ENCODE measurements at regions not wholly inside any gene's neighbourhood (a gene's known extent, or its start where the extent isn't known, plus 50 kb on each side); places are given as distances from the start of the nearest gene placed in this dataset.
"Not testable (repeated sequence)": the region's sequence is repeated elsewhere in the genome, so short reads cannot be mapped to it uniquely, and the experiment has no call there.

DNA sequence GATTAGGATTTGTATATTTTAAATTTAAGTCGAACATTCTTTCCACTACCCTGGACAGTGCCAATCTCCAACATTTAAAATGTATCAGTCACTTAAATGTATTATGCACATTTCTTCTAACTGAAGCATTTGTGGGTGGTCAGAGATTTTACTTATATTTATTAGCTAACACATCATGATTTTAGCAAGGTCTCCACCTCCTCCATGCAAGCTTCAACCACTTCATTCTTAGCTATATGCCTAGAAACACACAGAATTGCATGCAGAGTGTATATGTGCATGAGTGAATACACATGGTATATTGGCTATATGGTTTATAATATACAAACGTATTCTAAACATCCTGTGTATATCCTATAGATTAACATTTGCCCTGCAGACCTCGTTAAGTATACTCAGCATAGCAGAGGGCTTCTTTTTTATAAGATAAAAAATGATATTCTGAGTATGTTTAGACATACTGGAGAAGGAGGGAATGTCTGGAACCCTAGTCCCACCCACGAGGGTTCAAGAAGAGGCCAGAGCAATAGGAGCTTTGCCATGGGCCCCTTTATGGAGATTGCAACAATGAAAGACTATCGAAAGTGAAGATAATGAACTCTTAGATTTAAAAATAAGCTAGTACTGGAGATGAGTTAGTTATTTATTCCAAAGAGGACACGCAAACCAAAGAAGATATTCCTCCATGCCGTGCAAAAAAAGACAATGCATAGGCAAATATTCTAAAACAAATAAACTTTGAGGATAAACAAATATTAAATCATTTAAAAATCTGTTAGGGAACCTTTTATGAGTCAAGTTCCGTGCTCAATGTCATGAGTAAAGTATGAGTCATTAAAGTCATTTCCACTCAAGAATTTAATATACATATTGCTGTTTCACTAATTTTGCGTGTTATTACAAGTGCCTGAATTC, 480.4 kb downstream of the SIPA1L2 start:
- DNase-seq, result no peak

DNA sequence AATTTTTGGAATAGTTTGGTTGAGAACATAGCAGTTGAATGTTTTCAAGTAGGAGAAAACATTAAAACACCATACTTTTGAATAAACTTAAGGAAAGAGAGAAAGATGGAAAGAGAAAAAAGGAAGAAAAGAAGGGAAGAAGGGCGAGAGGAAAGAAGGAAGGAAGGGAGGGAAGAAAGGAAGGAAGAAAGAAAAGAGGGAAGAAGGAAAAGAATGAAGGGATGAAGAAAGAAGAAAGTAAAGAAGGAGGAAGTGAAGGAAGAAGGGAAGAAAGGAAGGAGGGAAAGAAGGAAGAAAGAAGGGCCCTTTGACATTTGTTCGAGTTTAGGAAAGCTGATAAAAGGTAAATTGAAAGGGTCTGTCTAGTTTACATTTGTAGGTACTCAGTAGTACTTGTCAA, 482.7 kb downstream of the SIPA1L2 start:
- no peak for DNase-seq

DNA sequence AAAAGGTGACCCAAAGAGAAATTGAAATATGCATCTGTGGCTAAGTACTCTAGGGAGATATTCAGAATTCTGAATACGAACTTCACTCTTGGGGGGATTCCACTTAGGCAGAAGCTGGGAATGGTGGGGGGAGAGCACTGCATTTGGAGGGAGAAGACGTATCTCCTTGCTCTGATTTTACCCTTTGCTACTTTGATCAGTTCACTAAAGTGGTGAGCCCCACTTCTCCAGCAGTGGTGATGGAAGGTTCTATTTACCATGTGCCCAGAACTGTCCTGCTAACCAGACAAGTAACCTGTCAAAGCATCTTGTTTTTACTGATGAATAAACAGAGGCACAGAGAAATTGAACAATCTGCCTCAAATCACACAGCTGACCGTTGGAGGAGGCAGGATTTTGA, 483.4 kb downstream of the SIPA1L2 start:
- no peak for DNase-seq

DNA sequence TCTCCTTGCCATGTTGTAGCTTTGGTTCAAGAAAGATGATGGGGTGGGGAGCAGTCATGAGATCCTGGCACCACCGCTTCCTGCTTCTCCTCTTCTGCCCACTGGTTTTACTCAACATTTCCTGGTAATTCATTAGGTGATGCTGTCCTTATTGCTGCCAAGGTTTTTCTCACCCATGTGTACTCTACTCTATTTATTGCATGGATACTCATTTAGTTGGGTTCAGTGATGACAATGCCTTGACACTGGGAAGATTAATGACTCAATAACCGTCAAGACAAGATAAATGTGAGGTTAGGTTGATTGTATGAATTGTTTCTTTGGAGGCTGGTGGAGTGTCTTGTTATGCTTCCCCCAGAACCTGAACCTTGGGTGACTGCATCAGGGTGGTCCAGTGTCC, 484.2 kb downstream of the SIPA1L2 start:
- DNase-seq, result no peak

DNA sequence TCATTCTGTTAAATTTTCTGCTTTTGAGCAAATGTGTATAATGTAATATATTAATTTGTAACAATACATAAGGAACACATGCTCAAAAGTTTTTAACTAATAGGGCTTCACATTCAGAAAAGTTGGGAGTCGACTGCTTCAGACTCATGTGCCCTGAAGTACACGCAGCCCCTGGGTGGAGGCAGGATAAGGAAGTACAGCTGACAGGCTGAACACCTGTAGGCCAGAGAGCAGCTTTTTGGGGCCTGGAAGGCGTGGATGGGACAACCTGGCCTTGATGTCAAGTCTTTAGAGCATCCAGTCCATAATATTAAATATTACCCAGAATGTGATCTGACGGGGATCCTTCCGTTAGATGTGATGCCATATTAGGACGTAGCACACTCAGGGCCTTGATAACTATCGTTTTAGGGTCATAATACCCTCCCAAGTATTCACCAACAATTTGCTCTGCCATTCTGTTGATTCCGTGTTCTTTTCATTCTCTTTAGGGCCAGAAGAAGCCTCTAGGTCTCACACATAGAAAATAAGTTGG, 485.2 kb downstream of the SIPA1L2 start:
- DNase-seq, result no peak

DNA sequence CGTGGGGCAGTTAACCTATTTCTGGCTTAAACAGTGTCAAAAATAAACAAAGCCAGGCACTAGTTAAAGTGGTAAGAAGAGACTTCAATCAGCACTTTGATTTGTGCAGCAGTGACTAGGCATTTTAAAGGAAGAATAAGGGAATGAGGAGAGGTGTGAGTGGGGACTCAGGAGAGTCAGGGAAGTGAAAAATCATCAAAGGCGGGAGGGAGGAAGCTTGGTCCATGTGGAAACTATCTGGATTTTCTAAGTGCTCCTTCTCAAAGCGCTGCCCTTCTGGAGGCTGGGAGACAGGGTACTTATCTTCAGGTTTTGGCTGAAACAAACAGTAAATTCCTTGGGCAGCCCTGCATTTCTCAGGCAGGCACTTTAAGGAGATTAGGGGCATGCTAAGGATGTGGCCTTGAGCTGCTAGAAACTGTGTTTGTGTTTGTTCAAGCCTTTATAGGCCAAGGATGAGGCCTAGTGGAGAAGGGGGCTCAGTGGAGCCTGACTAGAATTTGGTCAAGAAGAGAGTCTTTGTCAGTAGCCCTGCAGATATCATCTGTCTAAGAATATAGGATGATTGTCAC, 486.5 kb downstream of the SIPA1L2 start:
- DNase-seq, result no peak

DNA sequence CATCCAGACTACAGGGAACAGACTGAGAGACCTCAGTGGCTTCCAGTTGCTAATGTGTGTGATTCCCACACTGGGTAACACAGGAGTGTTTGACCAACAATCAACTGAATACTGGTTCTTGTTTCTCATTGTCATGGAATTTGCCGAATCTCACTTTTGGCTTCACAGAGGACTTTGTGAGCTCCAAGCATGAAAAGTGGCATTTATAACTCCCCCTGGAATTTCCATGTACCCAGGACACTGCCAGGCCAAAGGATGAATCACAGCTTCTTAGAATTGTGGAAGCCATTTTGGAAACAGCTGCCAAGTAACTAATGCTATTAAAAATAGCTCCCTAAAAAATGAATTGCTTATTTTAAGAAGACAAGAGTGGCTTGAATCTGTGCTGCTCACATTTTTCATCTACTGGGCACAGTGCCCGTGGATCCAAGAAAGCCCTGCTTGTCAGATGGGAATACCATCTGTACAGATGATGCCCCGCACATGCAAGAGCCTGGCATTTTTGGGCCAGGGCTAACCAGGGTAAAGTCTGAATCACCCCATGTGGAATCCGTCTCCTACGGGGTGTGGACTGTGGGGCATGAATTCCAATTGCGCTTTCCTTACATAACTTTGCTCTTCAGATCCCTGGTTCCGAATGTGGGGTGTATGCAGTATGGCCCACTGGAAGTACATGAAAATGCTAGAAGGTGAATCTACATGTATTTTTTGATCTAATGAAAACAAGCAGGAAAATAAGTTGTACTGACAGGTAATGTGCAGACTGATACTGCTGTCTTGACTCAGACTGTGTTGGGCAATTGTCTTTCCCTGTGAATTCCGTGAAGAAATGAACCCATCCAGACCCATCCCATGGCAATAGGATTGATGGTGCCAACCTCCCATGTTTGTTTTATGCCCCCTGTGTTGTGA, 487.3 kb downstream of the SIPA1L2 start:
- DNase-seq, result no peak

DNA sequence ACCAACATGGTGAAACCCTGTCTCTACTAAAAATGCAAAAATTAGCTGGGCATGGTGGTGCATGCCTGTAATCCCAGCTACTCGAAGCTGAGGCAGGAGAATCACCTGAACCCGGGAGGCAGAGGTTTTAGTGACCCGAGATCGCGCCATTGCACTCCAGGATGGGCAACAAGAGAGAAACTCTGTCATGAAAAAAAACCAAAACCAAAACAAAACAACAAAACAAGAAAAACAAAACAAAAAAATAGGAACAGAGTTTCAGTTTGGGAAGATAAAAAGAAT, 488.8 kb downstream of the SIPA1L2 start:
- DNase-seq, result not testable (repeated sequence)

DNA sequence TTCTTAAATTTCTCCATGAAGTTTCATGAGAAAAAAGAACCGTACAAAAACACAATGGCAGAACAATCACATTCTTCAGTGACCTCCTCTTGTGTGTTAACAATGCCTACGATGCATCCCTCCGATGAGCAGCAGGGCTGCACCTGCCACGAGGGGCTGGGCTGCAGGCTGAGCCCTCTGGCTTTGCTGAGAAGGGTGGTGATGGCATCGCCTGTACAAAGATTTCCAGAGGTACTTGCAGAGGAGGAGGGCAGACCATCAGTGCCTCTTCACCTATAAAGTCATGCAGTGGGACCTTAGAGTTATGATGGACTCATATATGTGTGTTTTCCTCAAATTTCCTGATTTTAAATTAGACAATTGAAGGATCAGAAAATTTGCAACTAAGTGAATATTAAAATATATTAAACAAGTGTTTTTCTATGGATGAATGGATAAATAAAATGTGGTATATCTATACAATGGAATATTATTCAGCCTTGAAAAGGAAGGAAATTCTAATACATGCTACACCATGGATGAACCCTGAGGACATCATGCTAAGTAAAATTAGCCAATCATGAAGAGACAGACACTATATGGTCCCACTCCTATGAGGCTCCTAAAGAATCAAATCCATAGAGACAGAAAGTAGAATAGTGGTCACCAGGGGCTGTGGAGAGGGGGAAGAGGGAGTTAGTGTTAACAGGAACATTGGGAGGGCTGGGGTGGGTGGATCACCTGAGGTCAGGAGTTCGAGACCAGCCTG, 489.3 kb downstream of the SIPA1L2 start:
- no peak for DNase-seq

DNA sequence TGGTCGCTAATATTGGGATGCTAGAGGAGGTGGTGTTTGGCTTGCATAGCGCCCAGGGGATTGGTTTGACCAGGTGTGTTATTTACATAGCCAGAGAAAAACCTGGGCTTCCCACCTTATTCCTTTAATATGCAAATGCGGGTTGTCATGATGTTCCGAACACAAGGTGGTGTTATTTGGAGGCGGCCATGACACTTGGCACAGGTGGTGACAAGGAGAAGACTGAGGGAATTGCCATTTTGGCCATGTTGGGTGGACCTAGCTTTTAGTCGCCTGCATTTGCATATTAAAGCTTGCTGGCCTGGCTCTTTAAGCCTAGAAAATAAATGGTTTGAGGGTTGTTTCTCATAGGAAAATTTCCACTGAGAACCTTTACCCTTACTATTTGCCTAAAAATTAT, 490.5 kb downstream of the SIPA1L2 start:
- DNase-seq, result no peak

DNA sequence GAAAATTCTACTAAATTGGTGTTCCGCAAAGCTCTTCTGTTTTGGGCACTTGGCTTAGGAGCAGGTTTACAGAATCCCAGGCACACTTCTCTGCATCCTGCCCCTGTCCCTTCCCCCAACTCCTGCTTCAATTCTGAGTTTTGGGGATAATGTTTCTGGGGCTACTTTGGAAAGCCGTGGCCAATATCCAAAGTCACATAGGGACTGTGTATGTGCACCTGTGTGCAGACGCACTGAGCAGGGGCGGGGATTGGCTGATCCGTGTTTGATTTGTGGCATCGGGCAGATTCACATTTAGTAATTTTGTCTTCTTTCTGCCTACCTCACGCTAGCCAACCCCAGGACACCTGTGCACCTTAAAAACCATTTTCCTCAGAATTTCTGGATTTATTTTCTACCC, 491.9 kb downstream of the SIPA1L2 start:
- DNase-seq, result no peak

DNA sequence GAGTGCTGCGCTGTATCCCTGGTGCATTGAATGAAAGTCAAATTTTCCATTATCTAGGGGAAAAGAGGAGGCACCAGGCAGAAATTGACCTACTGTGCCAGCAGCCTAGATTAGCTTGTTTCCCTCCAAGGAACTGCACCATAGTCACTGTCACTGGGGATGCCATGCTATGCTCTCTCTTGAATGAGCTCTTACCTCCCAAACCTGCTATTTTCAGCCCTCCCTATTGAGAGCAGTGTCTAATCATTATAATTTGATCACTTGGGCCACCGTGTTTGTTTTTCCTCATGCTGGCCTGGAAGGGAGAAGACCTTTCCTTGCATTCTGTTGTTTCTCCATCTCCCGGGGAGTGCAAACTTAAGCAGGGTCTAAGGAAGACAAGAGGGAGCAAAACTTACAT, 492.9 kb downstream of the SIPA1L2 start:
- no peak for DNase-seq

DNA sequence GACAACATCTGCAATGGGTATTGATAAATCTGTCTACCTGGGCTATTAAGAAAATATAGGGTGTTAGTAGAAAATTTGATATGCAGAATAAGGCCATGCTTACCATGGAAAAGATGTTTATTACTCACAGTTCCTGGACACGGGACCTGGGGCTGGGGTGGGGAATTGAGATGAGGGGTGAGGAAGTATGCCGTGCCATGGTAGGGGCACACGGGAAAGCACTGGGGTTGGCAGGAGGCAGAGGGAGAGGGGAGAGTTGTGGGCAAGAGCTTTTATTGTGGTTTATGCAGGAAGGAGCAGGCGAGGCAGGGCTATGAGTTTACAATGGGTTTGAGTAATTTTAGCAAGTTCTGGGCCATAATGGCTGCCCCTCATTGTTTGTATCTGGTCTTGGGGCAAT, 493.8 kb downstream of the SIPA1L2 start:
- no peak for DNase-seq

DNA sequence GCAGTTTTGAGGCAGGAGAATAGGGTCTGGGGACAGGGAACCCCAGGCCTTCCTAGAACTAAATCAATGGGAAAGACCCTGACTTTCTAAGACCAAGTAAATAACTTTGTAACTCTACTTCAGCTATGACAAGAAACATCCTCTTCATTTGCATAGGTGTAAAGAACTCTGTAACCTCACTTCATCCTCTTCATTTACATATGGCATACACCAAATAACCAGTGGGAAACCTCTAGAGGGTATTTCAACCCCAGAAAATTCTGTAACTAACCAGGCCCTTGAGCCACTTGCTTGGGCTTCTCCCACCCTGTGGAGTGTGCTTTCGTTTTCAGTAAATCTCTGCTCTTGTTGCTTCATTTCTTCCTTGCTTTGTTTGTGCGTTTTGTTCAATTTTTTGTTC, 495.6 kb downstream of the SIPA1L2 start:
- no peak for DNase-seq

DNA sequence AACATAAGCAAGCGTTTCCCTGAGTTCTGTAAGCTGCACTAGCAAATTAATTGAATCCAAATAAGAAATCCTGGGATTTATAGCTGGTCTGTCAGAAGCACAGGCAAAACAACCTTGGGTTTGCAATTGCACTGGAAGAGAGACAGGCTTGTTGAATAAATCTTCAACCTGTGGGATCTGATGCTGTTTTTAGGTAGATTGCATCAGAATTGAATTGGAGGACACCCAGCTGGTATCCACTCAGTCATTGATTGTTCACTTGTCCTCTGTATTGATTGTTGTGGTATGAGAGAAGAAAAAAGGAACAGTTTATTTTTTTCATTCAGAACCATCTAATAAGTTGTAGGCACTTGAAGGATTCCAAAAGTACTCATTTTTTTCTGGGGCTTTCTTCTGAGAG, 497.4 kb downstream of the SIPA1L2 start:
- no peak for DNase-seq

DNA sequence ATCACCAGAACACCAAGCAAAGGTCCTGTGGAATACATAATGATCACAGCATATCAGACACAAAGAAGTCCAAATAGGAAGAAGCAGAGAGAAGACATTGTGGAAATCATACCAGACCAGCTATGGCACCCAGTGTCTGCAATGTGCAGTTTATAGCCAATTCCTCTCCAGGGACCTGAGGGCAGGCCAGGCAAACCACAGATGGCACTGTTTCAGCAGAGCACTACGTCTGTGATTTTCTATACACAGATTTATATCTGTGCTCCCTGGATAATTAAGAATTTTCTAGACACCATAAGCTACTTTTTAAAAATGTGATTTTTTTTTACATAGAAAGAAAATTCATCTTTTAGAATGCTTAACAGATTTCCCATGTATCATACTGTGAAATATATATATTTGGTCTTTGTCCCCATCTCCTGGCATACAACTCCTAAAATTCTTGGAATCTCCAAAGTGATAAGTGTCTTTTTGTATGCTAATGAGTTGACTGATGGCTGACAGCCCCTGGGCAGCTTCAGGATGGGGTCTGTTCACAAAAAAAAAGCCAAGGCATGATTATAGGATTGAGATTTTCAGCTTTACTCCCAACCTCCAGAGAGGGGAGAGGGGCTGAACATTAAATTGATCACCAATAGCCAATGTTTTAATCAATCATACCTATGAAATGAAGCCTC, 498.1 kb downstream of the SIPA1L2 start:
- no peak for DNase-seq

DNA sequence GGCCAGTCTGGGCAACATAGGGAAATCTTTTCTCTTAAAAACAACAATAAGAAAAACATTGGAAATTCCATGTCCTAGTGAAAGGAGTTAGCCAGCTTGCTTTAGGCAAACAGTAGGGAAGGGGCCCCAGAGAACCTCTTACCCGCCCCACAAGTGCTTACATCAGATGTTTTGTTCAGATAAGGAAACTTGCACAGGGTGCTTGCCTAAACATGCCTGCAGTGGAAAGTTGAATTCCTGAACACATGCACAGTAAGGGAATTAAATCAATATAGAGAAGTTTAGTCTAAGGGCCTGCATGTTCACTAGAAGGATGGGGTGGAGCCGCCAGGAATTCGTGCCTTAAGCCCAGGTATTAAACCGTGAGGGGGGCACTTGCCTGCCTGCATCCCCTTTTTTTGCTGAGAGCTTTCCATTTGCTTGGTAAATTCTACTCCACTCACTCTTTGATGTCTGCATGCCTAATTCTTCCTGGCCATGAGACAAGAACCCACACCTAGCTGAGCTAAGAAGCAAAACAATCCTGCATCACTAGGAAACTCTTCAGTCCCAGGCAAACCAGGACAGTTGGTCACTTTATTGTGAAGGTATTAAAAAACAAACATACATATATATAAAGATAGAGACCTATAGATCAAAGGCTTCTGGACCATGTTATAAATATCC, 499.0 kb downstream of the SIPA1L2 start:
- no peak for DNase-seq

DNA sequence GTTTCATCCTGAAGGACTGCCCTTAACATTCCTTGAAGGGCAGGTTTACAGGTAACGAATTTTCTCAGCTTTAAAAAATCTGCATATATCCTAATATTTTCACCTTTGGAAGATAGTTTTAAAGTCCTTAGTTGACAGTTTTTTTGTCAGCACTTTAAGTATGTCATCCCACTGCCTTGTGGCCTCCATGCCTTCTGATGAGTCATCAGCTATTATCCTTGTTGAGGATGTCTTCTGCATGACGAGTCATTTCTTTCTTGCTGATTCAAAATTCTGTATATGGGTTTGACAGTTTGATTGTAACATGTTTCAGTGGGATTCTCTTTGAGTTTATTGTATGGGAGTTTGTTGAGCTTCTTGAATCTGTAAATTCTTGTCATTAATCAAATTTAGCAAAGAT, 500.6 kb downstream of the DISC1 start:
- no peak for DNase-seq

DNA sequence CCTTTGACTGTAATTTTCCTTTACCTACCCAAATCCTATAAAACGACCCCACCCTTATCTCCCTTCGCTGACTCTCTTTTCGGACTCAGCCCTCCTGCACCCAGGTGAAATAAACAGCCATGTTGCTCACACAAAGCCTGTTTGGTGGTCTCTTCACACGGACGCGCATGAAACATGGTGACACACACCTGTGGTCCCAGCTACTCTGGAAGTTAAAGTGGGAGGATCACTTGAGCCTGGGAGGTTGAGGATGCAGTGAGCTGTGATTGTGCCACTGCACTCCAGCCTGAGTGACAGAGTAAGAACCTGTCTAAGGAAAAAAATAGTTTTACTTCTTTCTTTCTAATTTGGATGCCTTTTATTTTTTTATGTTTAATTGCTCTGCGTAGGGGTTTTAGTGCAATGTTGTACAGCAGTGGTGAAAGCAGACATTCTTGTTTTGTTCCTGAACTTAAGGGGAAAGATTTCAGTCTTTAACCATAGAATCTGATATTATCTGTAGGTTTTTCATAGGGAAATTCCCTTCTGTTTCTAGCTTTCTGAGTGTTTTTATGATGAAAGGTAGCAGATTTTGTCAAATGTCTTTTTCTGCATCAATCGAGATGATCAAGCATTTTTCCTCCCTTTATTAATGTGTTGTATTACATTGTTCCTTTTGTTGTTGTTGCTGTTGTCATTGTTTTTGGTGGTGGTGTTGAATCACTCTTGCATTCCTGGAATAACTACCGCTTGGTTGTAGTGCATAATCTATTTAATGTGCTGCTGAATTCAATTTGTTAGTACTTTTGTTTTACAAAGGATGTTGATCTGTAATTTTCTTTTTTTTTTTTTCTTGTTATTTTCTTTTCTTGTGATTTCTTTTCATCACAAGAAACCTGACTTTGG, 497.4 kb downstream of the DISC1 start:
- no peak for DNase-seq

DNA sequence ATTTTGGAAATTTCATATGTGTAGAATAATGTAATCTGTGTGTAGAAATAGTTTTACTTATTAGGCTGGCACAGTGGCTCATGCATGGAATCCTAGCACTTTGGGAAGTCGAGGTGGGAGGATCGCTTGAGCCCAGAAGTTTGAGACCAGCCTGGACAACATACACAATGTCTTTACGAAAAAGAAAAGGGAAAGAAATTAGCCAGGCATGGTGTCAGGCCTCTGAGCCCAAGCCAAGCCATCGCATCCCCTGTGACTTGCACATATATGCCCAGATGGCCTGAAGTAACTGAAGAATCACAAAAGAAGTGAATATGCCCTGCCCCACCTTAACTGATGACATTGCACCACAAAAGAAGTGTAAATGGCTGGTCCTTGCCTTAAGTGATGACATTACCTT, 491.3 kb downstream of the DISC1 start:
- DNase-seq, result not testable (repeated sequence)

DNA sequence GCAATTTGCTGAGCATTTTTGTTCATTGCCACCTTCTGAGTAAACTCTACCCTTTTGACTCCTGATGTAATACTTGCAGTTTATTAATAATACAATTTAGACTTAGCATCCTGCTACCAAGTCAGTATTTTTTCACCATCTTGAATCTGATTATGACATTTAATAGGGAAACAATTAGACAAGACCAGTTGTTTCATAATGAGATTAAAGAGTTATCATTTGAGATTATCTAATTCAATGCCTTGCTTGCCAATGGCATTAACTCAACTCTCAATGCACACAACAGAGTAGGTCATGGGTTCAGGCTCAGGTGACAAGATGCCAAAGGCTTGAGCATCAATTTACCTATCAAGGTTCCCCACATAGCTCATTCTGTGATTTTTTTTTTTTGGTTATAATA, 488.4 kb downstream of the DISC1 start:
- no peak for DNase-seq
